ENCODE measurements at regions not wholly inside any gene's neighbourhood (a gene's known extent, or its start where the extent isn't known, plus 50 kb on each side); places are given as distances from the start of the nearest gene placed in this dataset.

DNA sequence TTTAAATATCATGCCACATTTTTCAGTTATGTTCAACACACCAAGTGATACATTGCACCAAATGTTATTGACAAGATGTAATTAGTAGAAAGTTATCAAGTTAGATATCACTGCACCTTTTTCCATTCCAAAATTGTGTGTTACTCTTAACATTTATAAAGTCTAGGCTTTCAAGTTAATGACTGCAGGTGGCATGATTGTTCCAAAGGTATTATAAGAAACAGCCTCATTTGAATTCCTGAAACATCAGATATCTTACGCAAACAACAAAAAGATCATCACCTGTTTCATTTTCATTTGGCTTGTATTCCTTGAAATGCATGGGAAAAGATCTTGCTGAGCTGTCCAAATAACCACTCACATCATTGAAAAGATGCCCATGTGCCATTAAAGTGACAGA is 1528.2 kb upstream of the ZEB2 start:
- intact Hi-C loops (cut with micrococcal nuclease; ENCODE audit: unreplicated experiment): no loop called here
- H3K9me3 ChIP-seq (ENCODE audit: control insufficient read depth, insufficient read depth, low read depth, low read length): no peaks in the 10 kb centered on the region
- ATAC-seq: no peak

DNA sequence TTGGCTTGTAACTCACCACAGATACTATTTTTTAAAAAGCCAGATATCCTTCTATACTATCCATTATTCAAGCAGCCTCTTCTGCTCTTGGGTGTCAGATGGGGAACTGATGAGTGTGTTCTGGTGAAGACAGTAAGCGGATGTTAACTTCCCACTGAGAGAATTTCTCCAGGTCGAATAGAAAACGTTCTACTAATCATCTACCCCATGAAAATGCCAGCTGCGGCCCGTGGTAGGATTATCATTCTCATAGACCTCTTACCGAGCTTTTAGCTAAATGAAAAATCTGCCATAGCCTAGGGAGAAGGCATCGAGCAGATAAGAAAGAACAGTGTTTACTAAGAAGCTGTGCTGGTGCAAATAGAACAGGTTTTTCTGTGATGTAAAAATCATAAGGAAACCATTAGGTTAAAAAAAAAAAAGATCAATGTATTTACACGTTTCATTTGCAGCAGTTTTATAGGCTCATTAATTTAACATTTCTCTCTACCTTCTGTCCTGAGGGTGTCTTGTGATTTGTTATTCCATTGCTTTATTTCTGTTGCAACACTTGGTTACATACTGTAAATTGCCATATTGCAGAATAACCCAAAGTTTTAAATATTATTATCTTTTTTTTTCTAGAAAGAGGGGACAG is 1521.5 kb upstream of the ZEB2 start:
- no peaks in the 10 kb centered on the region for H3K36me3 ChIP-seq (ENCODE audit: control insufficient read depth, insufficient read depth, low read length)
- intact Hi-C loops (cut with micrococcal nuclease; ENCODE audit: unreplicated experiment) (no loop called here), in situ Hi-C loops (cut with HindIII; ENCODE audit: low pct_unique_long_range_greater_than_20kb, low sequenced_read_pairs) (no loop called here)
- no TSS peak for BruUV-seq (replicated peaks)
- H3K27ac ChIP-seq (ENCODE audit: low read length): no peak overlapping the region
- CTCF ChIA-PET: no interaction called here
- H3K27me3 ChIP-seq (ENCODE audit: control insufficient read depth, insufficient read depth, low read length): no peaks in the 10 kb centered on the region
- POLR2A ChIA-PET: no interaction called here
- ATAC-seq: no peak
- no peak for DNase-seq (ENCODE audit: low read depth, low spot score)
- no peak overlapping the region for H3K4me3 ChIP-seq (ENCODE audit: low read depth in 2 of 2, low read length in 2 of 2)
- H3K9me3 ChIP-seq (ENCODE audit: control insufficient read depth, insufficient read depth, low read depth, low read length): no peaks in the 10 kb centered on the region
- TF ChIP-seq POLR2AphosphoS5 (IDR thresholded peaks at IDR 0.05; ENCODE audit: low read depth, low read length) (no peak), SIN3A (IDR thresholded peaks at IDR 0.05; ENCODE audit: borderline replicate concordance, insufficient read depth, low read depth, low read length) (no peak), TCF7L2 (IDR thresholded peaks at IDR 0.05; ENCODE audit: low read depth, low read length) (no peak)
- TF ChIP-seq, protein P1, sequence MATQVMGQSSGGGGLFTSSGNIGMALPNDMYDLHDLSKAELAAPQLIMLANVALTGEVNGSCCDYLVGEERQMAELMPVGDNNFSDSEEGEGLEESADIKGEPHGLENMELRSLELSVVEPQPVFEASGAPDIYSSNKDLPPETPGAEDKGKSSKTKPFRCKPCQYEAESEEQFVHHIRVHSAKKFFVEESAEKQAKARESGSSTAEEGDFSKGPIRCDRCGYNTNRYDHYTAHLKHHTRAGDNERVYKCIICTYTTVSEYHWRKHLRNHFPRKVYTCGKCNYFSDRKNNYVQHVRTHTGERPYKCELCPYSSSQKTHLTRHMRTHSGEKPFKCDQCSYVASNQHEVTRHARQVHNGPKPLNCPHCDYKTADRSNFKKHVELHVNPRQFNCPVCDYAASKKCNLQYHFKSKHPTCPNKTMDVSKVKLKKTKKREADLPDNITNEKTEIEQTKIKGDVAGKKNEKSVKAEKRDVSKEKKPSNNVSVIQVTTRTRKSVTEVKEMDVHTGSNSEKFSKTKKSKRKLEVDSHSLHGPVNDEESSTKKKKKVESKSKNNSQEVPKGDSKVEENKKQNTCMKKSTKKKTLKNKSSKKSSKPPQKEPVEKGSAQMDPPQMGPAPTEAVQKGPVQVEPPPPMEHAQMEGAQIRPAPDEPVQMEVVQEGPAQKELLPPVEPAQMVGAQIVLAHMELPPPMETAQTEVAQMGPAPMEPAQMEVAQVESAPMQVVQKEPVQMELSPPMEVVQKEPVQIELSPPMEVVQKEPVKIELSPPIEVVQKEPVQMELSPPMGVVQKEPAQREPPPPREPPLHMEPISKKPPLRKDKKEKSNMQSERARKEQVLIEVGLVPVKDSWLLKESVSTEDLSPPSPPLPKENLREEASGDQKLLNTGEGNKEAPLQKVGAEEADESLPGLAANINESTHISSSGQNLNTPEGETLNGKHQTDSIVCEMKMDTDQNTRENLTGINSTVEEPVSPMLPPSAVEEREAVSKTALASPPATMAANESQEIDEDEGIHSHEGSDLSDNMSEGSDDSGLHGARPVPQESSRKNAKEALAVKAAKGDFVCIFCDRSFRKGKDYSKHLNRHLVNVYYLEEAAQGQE (IDR thresholded peaks at IDR 0.05; ENCODE audit: insufficient read depth in 1 of 2, low read depth in 2 of 2, low read length in 1 of 2): no peak
- TF ChIP-seq, protein P2, sequence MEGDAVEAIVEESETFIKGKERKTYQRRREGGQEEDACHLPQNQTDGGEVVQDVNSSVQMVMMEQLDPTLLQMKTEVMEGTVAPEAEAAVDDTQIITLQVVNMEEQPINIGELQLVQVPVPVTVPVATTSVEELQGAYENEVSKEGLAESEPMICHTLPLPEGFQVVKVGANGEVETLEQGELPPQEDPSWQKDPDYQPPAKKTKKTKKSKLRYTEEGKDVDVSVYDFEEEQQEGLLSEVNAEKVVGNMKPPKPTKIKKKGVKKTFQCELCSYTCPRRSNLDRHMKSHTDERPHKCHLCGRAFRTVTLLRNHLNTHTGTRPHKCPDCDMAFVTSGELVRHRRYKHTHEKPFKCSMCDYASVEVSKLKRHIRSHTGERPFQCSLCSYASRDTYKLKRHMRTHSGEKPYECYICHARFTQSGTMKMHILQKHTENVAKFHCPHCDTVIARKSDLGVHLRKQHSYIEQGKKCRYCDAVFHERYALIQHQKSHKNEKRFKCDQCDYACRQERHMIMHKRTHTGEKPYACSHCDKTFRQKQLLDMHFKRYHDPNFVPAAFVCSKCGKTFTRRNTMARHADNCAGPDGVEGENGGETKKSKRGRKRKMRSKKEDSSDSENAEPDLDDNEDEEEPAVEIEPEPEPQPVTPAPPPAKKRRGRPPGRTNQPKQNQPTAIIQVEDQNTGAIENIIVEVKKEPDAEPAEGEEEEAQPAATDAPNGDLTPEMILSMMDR (IDR thresholded peaks at IDR 0.05): no peak
- no peaks in the 10 kb centered on the region for H3K4me1 ChIP-seq (ENCODE audit: control insufficient read depth, insufficient read depth, low read length)

More for the DNA sequence above, 1528.2 kb upstream of the ZEB2 start:
- ChIA-PET CTCF (no interaction called here), POLR2A (no interaction called here)
- no peak for DNase-seq (ENCODE audit: low read depth, low spot score)
- TF ChIP-seq, protein P1 (IDR thresholded peaks at IDR 0.05; ENCODE audit: insufficient read depth in 1 of 2, low read depth in 2 of 2, low read length in 1 of 2): no peak
- no peak for TF ChIP-seq SIN3A (IDR thresholded peaks at IDR 0.05; ENCODE audit: borderline replicate concordance, insufficient read depth, low read depth, low read length)
- BruUV-seq (replicated peaks): no TSS peak
- no peaks in the 10 kb centered on the region for H3K36me3 ChIP-seq (ENCODE audit: control insufficient read depth, insufficient read depth, low read length)
- in situ Hi-C loops (cut with HindIII; ENCODE audit: low pct_unique_long_range_greater_than_20kb, low sequenced_read_pairs): no loop called here
- no peaks in the 10 kb centered on the region for H3K27me3 ChIP-seq (ENCODE audit: control insufficient read depth, insufficient read depth, low read length)
- H3K27ac ChIP-seq (ENCODE audit: low read length): no peak overlapping the region
- no peaks in the 10 kb centered on the region for H3K4me1 ChIP-seq (ENCODE audit: control insufficient read depth, insufficient read depth, low read length)
- H3K4me3 ChIP-seq (ENCODE audit: low read depth in 2 of 2, low read length in 2 of 2): no peak overlapping the region
